Adipocyte (in vitro differentiated cells): ENCODE measurements at regions not wholly inside any gene's neighbourhood (a gene's known extent, or its start where the extent isn't known, plus 50 kb on each side); places are given as distances from the start of the nearest gene placed in this dataset.
"Not testable (repeated sequence)": the region's sequence is repeated elsewhere in the genome, so short reads cannot be mapped to it uniquely, and the experiment has no call there.

Experiments used
- DNase-seq: peaks from one replicate; pipeline ENCODE4 v3.0.0-alpha.2; 2015; ENCODE audit warnings: low read depth
- H3K27me3 ChIP-seq: replicated peaks from 2 replicates; pipeline ENCODE4 v1.7.0; 2013; ENCODE audit warnings: mild to moderate bottlenecking, low read length, moderate library complexity; ENCODE audit not compliant: control insufficient read depth, insufficient read depth
- H3K36me3 ChIP-seq: 2 replicates; pipeline ENCODE4 v1.7.0; 2013; ENCODE audit warnings: low read length, mild to moderate bottlenecking, moderate library complexity; ENCODE audit not compliant: control insufficient read depth, insufficient read depth, severe bottlenecking
- H3K4me1 ChIP-seq: 2 replicates; pipeline ENCODE4 v1.7.0; 2013; ENCODE audit warnings: mild to moderate bottlenecking, low read length, moderate library complexity; ENCODE audit not compliant: control insufficient read depth, insufficient read depth
- H3K4me3 ChIP-seq: 2 replicates; pipeline ENCODE4 v1.7.0; 2013; ENCODE audit warnings: mild to moderate bottlenecking, low read length, moderate library complexity
- H3K9ac ChIP-seq: 2 replicates; pipeline ENCODE4 v1.7.0; 2013; ENCODE audit warnings: mild to moderate bottlenecking, low read length, moderate library complexity
- H3K9me3 ChIP-seq: 2 replicates; pipeline ENCODE4 v1.7.0; 2013; ENCODE audit warnings: mild to moderate bottlenecking, low read length, moderate library complexity; ENCODE audit not compliant: control insufficient read depth

DNA sequence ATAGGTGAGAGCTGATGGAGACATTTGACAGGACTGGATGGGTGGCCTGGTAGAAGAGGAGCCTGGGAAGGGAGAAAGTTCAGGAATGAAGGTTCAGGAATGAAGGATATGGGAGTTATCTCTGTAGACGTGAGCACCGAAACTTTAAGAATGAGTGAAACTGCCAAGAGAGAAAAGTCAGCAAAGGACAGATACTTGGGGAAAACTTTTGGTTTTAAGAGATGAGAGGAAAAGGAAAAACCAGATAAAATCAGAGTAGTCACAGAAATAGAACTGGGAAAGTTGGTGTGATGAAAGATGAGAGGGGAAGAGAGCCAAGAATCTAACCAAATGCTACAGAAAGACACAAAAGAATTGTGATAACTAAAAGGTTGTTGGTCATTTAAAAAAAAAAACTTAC, 88.9 kb downstream of the PRR15 start:
- no peaks in the 10 kb centered on the region for H3K9me3 ChIP-seq
- H3K36me3 ChIP-seq: no peaks in the 10 kb centered on the region
- no peak overlapping the region for H3K9ac ChIP-seq
- no peak overlapping the region for H3K4me3 ChIP-seq
- H3K27me3 ChIP-seq: no peaks in the 10 kb centered on the region
- H3K4me1 ChIP-seq: no peaks in the 10 kb centered on the region
- DNase-seq: no peak

DNA sequence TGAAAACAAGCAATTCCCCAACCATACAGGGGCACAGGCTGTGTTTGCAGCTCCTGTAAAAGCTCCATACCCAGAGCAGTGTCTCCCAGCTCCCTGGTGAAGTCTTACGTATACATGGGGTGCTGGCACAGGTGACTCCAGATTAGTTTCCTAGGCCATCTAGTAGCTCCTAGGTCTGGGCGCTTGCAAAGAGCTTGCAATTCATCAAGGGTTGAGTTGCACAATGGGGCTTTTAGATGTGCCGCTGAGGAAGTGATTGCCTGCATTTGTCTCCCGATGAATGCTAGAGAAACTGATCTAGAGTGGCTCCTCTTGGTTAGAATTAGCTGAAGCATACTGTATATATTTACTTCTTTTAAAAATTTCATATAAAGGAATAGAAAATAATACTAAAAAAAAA, 90.7 kb downstream of the PRR15 start:
- H3K9me3 ChIP-seq, DNase-seq, H3K4me1 ChIP-seq, H3K27me3 ChIP-seq, H3K9ac ChIP-seq, H3K4me3 ChIP-seq, H3K36me3 ChIP-seq: not testable (repeated sequence)

DNA sequence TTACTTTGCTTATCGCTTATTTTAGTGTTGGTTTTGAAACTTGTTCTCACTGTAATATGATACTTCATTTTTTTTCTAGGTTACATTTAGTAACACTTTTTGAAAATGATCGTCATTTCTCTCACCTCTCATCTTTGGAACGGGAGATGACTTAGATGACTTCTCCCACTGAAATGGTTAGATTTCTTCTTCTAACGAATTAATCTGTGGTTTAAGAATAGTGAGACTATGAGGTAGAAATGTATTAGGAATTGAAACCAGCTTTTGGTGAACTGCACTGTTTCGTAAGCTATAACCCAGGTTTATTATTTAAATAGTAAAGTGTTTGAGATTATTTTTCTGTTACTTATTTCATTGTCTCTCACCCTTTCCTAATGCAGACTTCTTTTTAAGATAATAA, 93.7 kb downstream of the PRR15 start:
- H3K4me3 ChIP-seq: no peak overlapping the region
- DNase-seq: no peak
- no peaks in the 10 kb centered on the region for H3K4me1 ChIP-seq
- no peaks in the 10 kb centered on the region for H3K27me3 ChIP-seq
- H3K36me3 ChIP-seq: no peaks in the 10 kb centered on the region
- no peaks in the 10 kb centered on the region for H3K9me3 ChIP-seq
- no peak overlapping the region for H3K9ac ChIP-seq

DNA sequence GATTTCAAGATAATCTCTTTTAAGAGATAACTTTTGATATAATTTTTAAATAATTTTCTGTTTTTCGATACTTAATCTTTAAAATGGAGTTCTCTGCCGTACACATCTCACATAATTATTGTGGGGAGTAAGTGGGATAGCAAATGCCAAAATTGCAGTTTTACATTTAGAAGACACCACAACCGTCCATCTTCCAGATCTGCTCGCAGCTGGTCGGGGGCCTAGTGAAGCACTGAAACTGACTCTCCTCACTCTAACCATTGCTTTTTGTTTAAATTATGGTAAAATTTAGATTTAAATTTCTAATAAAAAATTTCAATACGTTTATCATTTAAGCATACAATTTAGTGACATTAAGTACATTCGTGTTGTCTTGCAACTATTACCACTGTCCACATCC, 94.2 kb downstream of the PRR15 start:
- Histone ChIP-seq H3K36me3 (no peaks in the 10 kb centered on the region), H3K9ac (no peak overlapping the region), H3K9me3 (no peaks in the 10 kb centered on the region), H3K4me3 (no peak overlapping the region), H3K27me3 (no peaks in the 10 kb centered on the region), H3K4me1 (no peaks in the 10 kb centered on the region)
- no peak for DNase-seq

DNA sequence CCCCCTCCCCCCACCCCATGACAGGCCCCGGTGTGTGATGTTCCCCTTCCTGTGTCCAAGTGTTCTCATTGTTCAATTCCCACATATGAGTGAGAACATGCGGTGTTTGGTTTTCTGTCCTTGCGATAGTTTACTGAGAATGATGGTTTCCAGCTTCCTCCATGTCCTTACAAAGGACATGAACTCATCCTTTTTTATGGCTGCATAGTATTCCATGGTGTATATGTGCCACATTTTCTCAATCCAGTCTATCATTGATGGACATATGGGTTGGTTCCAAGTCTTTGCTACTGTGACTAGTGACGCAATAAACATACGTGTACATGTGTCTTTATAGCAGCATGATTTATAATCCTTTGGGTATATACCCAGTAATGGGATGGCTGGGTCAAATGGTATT, 95.6 kb downstream of the PRR15 start:
- H3K36me3 ChIP-seq, H3K27me3 ChIP-seq, H3K9me3 ChIP-seq, H3K4me3 ChIP-seq, DNase-seq, H3K4me1 ChIP-seq, H3K9ac ChIP-seq: not testable (repeated sequence)

DNA sequence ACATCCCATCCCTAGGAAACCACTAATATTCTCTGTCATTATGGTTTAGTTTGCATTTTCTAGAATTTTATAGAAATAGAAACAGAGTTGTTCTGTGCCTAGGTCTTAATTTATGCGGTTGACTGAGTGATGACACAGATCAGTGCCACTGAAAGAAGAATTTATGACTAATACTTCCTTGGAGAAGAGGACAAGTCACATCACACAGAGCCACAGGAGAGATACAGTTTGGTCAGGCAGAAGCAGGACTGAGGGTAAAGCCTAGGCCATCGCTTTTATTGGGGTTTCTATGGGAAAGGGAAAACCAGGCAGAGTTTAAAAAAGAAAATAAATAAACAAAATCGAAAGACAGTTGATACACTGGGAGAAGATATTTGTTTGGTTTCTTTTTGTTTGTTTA, 99.3 kb downstream of the PRR15 start:
- H3K4me1 ChIP-seq, DNase-seq, H3K9me3 ChIP-seq, H3K4me3 ChIP-seq, H3K9ac ChIP-seq, H3K36me3 ChIP-seq, H3K27me3 ChIP-seq: not testable (repeated sequence)

DNA sequence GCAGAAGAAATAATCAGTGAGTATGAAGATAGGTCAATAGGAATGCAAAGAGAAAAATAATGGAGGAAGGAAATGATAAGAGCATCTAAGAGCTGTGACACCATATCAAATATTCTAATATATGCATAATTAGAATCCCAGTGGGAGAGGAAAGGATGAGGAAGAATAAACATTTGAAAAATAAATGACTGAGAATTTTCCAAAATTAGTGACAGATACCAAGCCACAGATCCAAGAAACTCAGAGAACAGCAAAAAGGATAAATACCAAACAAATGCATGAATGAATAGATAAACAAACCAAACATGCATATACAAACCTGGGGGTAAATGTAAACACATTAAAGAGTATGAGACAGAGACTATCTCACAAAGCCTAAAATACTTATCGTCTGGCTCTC, 101.4 kb downstream of the PRR15 start:
- H3K4me3 ChIP-seq, H3K9ac ChIP-seq, H3K36me3 ChIP-seq, H3K9me3 ChIP-seq, H3K27me3 ChIP-seq, H3K4me1 ChIP-seq, DNase-seq: not testable (repeated sequence)

DNA sequence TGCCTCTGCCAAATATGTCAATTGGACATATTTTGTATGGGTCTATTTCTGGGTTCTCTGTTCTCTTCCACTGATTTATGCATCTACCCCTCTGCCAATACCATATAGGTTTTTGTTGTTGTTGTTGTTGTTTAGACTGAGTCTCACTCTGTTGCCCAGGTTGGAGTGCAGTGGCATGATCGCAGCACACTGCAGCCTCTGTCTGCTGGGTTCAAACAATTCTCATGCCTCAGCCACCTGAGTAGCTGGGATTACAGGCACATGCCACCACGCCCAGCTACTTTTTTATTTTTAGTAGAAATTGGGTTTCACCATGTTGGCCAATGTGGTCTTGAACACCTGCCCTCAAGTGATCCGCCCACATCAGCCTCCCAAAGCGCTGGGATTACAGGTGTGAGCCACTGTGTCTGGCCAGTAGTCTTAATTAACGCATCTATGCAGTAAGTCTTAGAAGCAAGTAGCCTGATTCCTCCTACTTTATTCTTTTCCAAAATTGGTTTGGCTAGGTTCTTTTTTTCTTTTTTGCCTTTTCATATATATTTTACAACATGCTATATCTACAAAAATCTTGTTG, 103.5 kb downstream of the PRR15 start:
- H3K4me1 ChIP-seq, H3K36me3 ChIP-seq, H3K9ac ChIP-seq, H3K27me3 ChIP-seq, DNase-seq, H3K9me3 ChIP-seq, H3K4me3 ChIP-seq: not testable (repeated sequence)

DNA sequence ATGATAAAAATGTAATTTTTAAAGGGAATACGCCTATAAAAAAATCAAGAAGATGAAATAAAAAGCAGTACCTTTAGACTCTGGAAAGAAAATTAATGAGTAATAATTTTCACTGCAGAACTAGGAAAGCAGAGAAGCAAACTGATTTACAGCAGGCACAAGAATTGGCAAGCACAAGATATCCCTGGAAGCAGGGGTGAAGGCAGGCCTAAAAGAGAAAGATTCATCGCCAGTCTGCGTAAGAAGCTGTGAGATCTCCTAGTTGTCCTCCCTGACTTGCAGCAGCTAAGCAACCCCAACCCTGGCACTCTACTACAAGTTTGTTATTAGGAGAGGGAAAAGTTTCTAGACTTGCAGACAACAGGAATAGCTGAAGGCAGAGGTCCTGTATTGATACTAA, 107.7 kb downstream of the PRR15 start:
- not testable (repeated sequence) for H3K9me3 ChIP-seq, H3K36me3 ChIP-seq
- peak overlapping the region; percentile 37 for H3K4me3 ChIP-seq

DNA sequence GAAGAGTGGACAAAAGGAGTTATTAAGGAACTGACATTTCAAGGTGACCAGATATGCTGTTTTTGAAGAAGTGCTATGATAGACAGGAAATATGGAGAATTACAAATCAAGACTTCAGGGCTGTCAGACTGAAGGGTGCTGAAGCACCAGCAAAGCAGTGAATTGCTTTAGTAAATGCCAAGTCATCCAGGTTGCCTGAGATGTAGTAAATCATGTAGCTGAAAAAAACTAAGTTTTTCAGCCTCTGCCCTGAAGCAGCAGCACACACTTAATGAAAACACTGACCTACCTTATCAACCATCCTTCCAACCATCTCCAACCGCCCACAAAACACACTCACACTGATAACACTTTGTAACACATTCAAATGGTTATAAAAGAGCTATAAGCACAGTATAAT, 110.0 kb downstream of the PRR15 start:
- not testable (repeated sequence) for DNase-seq, H3K4me3 ChIP-seq, H3K9me3 ChIP-seq, H3K27me3 ChIP-seq, H3K36me3 ChIP-seq, H3K4me1 ChIP-seq, H3K9ac ChIP-seq

More for the DNA sequence above, 107.7 kb downstream of the PRR15 start:
- not testable (repeated sequence) for H3K27me3 ChIP-seq, H3K4me1 ChIP-seq, DNase-seq, H3K9ac ChIP-seq

DNA sequence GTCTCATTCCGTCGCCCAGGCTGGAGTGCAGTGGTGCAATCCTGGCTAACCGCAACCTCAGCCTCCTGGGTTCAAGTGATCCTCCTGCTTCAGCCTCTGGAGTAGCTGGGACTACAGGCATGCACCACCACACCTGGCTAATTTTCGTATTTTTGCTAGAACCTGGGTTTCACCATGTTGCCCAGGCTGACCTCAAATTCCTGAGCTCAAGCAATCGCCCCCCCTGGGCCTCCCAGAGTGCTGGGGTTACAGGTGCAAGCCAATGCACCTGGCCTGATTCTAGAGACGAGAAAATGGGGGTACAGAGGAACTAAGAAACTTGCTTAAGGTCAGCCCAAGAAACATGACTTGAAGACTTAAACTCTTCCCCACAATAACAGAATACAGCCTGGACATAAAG, 111.0 kb downstream of the PRR15 start:
- not testable (repeated sequence) for H3K9ac ChIP-seq, DNase-seq, H3K9me3 ChIP-seq, H3K27me3 ChIP-seq, H3K4me1 ChIP-seq, H3K36me3 ChIP-seq, H3K4me3 ChIP-seq

DNA sequence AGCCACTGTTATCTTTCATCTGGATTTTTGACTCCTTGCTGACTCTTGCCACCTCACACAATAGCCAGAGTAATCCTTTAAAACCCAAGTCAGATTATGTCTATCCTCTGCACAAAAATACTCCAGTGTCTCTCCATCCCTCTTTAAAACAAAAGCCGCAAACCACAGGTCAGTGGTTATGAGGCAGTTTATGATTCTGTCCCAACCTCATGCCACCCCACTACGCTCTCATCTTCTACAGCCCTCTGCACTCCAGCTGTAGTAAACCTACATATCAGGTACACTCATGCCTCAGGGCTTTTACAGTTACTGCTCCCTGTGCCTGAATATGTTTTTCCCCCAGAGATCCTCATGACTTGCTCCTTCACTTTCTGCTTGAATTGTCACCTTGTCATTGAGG, 113.6 kb downstream of the PRR15 start:
- H3K36me3 ChIP-seq, H3K9me3 ChIP-seq, H3K4me3 ChIP-seq, H3K27me3 ChIP-seq, H3K4me1 ChIP-seq, H3K9ac ChIP-seq, DNase-seq: not testable (repeated sequence)
